ENCODE measurements at regions not wholly inside any gene's neighbourhood (a gene's known extent, or its start where the extent isn't known, plus 50 kb on each side); places are given as distances from the start of the nearest gene placed in this dataset.

- TF ChIP-seq CTCF (IDR thresholded peaks at IDR 0.05; ENCODE audit: low read length) (no peak), EZH2phosphoT487 (IDR thresholded peaks at IDR 0.05; ENCODE audit: low read length) (no peak)
Measured at GRCh38 chr1:232428036-232428645, 201.8 kb downstream of the SIPA1L2 start.
